22Rv1 (cell line): ENCODE measurements at regions not wholly inside any gene's neighbourhood (a gene's known extent, or its start where the extent isn't known, plus 50 kb on each side); places are given as distances from the start of the nearest gene placed in this dataset.

Experiments
- H3K27ac ChIP-seq: fragments of 450-650 bp; 2 replicates; pipeline ENCODE4 v1.5.1; 2017
- ZFX ChIP-seq: fragments of 450-650 bp; IDR thresholded peaks from 2 replicates; pipeline ENCODE4 v1.6.1; 2017; ENCODE audit warnings: antibody characterized with exemption, borderline replicate concordance
- TF ChIP-seq, protein P1 (sequence below): fragments of 450-650 bp; IDR thresholded peaks from 2 replicates; pipeline ENCODE4 v1.5.1; 2017; ENCODE audit warnings: mild to moderate bottlenecking

DNA sequence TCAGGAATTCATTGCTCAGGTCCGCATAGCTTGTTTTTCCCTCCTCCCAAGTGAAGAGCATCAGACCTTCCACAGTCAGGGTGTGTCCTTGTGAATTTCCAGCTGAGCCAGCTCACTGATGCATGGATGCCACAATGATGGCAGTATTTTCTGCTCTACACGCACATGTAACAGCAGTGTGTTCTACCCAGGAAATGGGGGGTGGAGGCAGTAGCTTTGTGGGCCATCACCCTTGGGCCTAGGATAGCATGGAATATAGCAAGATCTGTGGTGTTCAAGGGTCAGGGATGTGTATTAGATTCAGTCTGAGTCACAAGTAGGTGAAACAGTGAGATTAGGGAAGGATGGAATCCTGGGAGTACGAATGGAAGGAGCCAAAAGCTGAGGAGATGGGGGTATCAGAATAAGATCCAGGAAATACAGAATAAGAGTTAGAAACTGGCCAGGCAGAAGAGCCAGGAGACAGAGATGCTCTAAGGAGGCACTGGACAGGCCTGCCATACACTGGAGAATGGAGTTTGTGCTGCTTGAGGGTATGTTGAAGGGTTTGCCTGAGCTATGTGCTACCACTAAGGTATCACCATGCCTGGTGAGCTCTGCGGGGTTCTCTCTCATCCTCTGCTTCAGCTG lies 90.6 kb upstream of the CNIH3 start:
- TF ChIP-seq, protein P1, sequence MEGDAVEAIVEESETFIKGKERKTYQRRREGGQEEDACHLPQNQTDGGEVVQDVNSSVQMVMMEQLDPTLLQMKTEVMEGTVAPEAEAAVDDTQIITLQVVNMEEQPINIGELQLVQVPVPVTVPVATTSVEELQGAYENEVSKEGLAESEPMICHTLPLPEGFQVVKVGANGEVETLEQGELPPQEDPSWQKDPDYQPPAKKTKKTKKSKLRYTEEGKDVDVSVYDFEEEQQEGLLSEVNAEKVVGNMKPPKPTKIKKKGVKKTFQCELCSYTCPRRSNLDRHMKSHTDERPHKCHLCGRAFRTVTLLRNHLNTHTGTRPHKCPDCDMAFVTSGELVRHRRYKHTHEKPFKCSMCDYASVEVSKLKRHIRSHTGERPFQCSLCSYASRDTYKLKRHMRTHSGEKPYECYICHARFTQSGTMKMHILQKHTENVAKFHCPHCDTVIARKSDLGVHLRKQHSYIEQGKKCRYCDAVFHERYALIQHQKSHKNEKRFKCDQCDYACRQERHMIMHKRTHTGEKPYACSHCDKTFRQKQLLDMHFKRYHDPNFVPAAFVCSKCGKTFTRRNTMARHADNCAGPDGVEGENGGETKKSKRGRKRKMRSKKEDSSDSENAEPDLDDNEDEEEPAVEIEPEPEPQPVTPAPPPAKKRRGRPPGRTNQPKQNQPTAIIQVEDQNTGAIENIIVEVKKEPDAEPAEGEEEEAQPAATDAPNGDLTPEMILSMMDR, result no peak
- no peak for TF ChIP-seq ZFX
- no peak overlapping the region for H3K27ac ChIP-seq

DNA sequence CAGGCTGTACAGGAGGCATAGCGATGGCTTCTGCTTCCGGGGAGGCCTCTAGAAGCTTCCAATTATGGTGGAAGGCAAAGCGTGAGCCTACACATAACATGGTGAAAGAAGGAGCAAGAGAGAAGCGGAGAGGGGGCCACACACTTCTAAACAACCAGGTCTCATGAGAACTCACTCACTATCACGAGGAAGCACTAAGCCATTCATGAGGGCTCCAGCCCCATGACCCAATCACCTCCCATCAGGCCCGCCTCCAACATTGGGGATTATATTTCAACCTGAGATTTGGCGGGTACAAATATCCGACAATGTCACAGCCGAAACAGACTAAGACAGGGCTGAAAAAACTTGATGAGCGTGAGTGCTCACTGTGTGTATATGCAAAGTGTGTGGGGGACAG lies 89.3 kb upstream of the CNIH3 start:
- no peak for TF ChIP-seq ZFX
- TF ChIP-seq, protein P1, result no peak
- H3K27ac ChIP-seq, result no peak overlapping the region

DNA sequence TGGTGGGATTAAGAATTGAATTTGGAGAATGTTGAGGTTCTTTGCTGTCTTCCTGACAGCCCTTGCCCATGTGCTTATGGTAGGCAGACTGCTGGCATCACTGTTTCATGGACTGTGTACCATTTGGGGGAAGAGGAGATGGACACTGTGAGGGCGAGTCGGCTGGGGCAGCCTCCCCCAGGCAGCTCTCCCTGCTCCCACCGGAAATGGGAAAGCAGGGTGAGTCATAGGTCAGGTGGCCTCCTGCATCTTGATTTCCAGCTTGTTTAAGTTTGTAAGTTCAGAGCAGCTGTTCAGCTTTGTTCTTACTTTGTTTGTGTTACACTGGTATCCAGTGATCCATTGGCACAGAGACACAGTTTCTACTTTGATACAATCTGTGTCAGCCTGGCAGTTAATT lies 87.2 kb upstream of the CNIH3 start:
- no peak overlapping the region for H3K27ac ChIP-seq
- no peak for TF ChIP-seq ZFX
- TF ChIP-seq, protein P1, result no peak

DNA sequence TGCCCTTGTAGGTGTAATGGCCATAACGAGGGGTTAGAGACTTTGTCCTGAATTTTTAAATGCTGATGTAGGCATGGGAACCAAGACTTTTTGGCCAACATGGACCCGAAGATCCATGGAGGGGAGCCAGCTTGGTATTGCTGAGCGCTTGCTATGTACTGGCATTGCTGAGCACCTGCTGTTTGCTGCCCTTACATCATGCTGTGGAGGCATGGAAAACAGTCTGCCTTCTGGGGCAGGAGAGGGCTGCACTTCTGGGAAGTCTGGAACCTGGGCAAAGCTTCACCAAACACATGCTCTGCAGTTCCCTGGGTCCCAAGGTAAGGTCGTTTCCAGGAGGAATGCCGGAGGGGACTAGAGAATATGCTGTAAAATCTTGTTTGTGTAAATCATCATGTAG lies 86.3 kb upstream of the CNIH3 start:
- no peak overlapping the region for H3K27ac ChIP-seq
- TF ChIP-seq, protein P1, result no peak
- no peak for TF ChIP-seq ZFX

DNA sequence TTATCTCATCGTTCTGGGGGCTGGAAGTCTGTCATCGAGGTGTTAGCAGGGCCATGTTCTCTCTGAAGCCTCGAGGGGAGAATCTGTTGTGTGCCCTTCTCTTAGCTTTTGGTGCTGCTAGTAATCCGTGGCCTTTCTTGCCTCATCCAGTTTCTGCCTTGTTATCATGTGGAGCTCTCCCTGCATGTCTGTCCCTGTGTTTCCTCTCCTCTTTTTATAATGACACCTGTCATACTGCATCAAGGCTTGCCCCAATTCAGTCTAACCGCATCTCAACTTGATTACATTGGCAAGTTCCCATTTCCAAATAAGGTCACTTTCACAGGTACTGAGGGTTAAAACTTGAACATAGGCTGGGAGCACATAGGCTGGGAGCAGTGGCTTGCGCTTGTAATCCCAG lies 82.6 kb upstream of the CNIH3 start:
- TF ChIP-seq, protein P1, result no peak
- no peak for TF ChIP-seq ZFX
- H3K27ac ChIP-seq, result no peak overlapping the region

DNA sequence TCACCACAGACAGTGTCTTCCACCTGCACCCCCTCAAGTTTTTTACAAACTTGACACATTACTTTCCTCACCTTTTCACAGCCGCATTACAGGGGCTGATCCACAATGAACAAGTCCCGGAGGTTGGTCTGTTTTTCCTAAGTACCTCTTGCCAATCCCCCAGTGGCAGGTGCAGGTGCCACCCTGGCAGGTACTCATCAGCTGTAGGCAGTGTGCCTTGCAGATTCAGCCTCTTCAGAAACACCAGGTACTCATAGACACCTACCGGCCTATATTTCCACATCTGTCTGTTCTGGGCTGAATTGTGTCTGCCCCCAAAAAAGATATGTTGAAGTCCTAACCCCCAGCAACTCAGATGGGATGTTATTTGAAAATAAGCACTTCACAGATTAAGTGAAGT lies 81.4 kb upstream of the CNIH3 start:
- TF ChIP-seq ZFX, result no peak
- TF ChIP-seq, protein P1, result no peak
- H3K27ac ChIP-seq, result no peak overlapping the region

DNA sequence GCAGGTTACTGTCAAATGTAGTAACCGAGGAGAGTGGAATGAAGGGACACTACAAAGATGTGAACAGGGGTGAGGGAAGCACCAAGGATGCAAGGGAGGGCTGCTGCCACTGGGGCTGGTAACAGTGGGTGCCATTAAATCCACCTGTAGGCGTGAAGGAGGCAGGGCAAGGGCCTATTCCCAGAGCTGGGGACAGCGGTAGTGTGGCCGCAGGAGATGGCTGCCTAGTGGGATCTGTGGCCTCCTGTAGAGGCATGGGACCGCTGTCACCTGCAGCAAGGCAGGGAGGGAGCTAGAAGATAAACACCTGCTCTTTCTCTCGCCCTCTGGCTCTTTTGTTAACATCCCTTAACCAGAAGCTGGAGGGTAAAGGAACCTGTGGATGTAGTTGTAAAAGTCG lies 80.5 kb upstream of the CNIH3 start:
- TF ChIP-seq ZFX, result no peak
- TF ChIP-seq, protein P1, result no peak

More for the DNA sequence above, 80.5 kb upstream of the CNIH3 start:
- no peak overlapping the region for H3K27ac ChIP-seq
